NOMO-1 treated with DMSO at 0.1 percent for 48 hours (cell line): ENCODE measurements at regions not wholly inside any gene's neighbourhood (a gene's known extent, or its start where the extent isn't known, plus 50 kb on each side); places are given as distances from the start of the nearest gene placed in this dataset.

Experiments
- DNase-seq: peaks from one replicate; lab custom pipeline; 2025; ENCODE audit not compliant: unreplicated experiment; lab: John Stamatoyannopoulos, UW

GRCh38 chr13:65894049-65894448 lies 1336.1 kb downstream of the PCDH9 start:
- no peak for DNase-seq

DNA sequence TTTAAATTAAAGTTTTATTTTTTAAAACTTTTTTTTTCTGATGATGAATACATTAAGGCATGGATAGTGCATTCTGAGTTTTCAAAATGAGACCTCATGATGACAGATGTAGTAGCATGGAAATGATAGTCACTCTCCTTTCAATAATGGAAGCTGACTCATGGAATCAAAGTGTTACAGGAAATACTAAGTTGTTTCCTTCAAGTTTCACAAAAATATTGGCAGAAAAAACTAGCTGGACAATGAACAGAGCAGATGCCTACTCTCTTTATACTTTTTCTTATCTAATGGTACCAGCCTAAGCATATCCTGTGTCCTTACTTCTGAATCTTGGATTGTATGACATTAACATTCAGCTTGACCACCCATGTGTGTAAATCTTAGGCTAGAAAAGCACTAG lies 1337.3 kb downstream of the PCDH9 start:
- no peak for DNase-seq

DNA sequence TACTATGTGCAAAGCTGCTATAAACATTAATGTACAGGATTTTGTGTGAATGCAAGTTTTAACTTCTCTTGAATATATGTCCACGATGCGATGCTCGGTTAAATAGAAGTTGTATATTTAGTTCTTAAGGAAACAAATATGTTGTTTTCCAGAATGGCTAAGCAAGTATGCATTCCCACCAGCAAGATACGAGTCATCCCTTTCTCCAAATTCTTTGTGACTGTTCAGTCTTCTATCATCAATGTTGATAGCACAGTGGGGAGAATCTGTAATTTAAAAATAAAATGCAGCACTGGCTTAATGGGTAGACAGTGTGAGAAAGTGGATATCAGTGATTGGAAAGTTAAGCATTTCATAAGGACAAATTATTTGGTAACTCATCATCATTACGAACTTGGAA lies 1340.8 kb downstream of the PCDH9 start:
- no peak for DNase-seq

GRCh38 chr13:65882810-65883209 lies 1347.3 kb downstream of the PCDH9 start:
- no peak for DNase-seq

GRCh38 chr13:65881561-65882155 lies 1348.5 kb downstream of the PCDH9 start:
- DNase-seq = no peak

DNA sequence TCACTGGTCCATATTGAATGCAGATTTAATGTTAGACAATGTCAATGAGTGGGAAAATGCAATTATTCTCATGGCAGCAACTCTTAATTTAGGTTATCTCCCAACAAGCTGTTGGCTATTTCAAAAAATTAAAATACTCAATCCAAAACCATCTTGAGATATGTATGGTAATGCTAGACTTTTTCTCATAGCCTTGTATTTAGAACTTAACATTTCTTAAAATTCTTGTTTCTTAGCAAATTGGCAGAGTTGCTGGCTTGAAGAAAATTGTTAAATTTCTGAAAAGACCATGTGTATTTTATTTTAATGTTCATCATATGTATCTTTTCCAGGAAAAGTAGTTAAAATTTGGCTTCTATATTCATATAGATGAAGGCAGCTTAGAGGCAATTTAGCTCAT lies 1355.1 kb downstream of the PCDH9 start:
- no peak for DNase-seq

GRCh38 chr13:65872448-65872847 lies 1357.7 kb downstream of the PCDH9 start:
- no peak for DNase-seq

GRCh38 chr13:65868884-65869283 lies 1361.3 kb downstream of the PCDH9 start:
- no peak for DNase-seq

DNA sequence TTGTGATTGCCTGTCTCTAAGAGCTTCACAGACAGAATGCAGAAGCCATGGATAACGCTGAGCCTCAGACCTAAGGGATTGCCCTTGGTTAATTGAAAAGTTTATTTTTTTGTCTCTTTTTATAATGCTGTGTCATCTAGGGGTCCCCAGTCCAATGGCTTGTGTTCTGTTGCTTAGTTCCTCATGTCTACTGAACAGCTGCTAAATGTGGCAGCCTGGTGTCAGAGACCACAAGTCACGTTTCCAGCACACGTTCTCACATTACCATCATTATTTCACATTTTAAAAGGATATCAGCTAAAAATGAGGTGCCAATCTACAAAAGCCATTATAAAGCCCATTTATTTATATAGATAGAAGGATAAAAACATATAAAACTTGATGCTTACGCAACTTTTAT lies 1362.0 kb downstream of the PCDH9 start:
- no peak for DNase-seq

DNA sequence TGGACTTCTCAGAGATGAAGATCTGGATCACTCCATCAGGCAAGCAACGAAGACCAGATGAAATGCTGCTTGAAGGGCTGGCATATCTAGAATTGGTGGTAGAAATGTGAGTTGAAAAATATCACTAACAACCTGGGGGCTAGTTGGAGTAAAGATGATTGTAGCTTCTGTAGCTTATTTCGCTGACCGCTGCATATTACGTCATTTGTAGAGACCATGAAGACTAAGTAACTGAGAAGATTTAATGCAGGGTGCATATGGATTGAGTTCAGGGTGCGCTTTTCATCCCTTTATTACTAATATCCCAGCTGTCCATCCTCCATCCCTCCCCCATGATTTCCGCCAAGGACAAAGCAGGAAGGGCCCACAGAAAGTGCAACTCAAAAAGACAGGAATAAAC lies 1364.0 kb downstream of the PCDH9 start:
- no peak for DNase-seq

- no peak for DNase-seq
Observed at GRCh38 chr13:65865206-65865605, 1364.9 kb downstream of the PCDH9 start.

DNA sequence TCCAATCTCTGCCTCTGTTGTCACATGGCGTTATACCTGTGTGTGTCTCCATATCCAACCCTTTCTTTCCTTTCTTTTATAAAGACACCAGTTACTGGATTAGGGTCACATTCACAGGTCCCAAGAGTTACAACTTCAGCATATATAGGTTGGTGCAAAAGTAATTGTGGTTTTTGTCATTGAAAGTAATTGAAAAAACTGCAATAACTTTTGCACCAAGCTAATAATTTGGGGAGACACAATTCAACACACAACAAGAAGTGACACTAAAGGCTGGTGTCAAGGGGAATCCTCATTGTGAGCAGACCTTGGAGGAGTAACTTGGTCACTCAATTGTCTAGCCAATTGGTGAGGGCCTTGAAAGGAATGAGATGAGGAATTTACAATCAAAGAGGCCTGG lies 1366.1 kb downstream of the PCDH9 start:
- DNase-seq = no peak

- DNase-seq = no peak
Observed at GRCh38 chr13:65860306-65860705, 1369.8 kb downstream of the PCDH9 start.

- DNase-seq = no peak
Observed at GRCh38 chr13:65857942-65858565, 1372.1 kb downstream of the PCDH9 start.

- no peak for DNase-seq
Observed at GRCh38 chr13:65856431-65856830, 1373.7 kb downstream of the PCDH9 start.

GRCh38 chr13:65855242-65855805 lies 1374.8 kb downstream of the PCDH9 start:
- DNase-seq = no peak

DNA sequence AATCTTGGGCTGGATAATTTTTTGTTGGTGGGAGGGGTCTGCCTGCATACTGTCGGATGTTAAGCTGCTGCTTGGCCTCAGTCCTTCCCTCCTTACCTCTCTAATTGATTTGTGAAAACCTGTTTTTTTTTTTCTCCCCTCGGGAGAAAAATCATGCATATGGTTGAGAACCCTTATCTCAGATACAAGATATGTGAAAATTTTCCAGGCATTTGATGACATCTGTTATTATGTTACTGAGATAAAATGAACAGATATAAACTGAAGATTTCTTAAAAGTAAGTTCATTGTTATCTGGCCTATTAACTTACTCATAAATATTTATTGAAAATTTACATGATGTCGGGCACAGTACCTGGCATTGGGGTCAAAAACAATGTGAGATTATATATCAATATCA lies 1375.7 kb downstream of the PCDH9 start:
- no peak for DNase-seq

DNA sequence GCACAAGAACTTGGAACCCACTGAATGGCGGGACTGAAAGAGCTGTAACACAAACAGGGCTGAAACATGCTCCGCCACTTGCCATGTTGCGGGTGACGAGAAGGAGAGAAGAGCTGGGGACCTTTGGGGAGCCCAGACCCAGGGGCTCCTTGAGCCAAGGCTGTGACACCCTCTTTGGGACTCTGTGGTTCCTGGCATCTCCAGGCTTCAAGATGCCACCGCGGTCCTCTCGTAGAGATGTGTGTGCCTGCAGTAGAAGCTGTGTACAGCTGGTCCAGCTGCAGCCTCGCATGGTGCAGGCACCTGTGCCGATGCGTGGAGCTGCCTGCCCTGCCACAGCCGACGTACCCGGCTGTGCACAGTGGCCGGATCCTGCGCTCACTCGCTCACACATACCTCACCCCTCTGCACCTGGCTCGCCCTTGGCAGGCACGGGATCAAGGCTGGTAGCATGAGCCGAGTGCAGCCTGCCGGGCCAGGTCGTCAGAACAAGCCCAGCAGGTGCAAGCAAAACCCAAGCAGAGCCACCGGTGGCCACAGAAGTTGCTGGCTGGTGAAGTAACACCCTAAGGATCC lies 1385.8 kb downstream of the PCDH9 start:
- DNase-seq = no peak

DNA sequence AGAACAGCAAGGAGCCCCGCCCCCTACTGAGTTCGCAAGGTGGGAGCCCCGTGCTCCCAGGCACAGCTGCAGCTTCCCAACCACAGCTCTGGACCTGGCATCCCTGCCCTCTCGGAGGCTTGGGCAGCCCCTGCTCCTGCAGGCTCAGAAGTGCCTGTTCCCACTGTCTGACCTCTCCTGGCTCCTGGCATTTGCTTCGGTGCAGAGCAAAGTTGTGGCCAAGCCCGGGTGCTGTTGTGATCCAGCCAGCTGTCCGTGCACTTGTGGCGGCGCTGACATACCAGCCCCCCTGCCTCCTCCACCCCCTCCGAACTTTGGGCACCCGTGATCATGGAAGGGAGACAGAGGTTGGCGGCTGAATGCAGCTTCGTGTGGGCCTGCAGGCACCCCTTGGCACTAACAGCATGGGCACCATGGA lies 1386.8 kb downstream of the PCDH9 start:
- no peak for DNase-seq

- no peak for DNase-seq
Observed at GRCh38 chr13:65841156-65841555, 1389.0 kb downstream of the PCDH9 start.

DNA sequence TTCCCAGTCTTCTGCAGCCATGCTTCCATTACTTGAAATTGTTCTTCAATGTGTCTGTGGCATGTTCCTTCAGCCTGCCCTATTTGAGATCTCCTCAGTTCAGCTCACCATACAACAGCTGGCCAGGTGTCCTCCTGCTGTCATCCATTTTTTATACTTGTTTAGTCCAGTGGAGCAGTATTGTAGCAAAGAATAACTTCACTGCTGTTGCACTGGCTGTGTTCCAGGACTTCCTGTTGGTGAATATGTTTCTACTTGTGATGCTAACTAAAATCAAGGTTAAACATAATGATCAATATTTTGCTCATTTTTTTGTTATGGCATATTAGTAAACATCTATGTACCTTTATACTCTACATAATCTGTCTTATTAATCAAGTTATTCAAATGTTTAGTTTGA lies 1394.1 kb downstream of the PCDH9 start:
- DNase-seq = no peak

GRCh38 chr13:65834897-65835296 lies 1395.2 kb downstream of the PCDH9 start:
- no peak for DNase-seq
